H1 (cell line): ENCODE measurements at regions not wholly inside any gene's neighbourhood (a gene's known extent, or its start where the extent isn't known, plus 50 kb on each side); places are given as distances from the start of the nearest gene placed in this dataset.

ENCODE experiments used
- CTCF ChIA-PET: fragments of 300-600 bp; sonication (Branson Sonifier 250); formaldehyde crosslinking; loops from one replicate; lab custom pipeline; 2021; ENCODE audit not compliant: partially characterized antibody; lab: Charles Lee
- POLR2A ChIA-PET: fragments of 300-600 bp; sonication (Branson Sonifier 250); formaldehyde crosslinking; loops from one replicate; lab custom pipeline; 2021; ENCODE audit warnings: inconsistent platforms; ENCODE audit not compliant: partially characterized antibody; lab: Charles Lee
- DNase-seq, 2 experiments: peaks; one replicate each; pipeline versions ENCODE4 v3.0.0 to v3.0.0-alpha.2; 2010 to 2022; ENCODE audit warnings: low spot score in 2 of 2, low read depth in 1 of 2, mixed read lengths in 1 of 2
- FAIRE-seq: peaks from 2 replicates; lab custom pipeline; 2011; peaks lifted over from hg19 to GRCh38; lab: Jason Lieb, UNC
- H2AFZ ChIP-seq: 2 replicates; pipeline ENCODE4 v1.8.1; 2012; ENCODE audit warnings: low read length, inconsistent platforms
- H2AK5ac ChIP-seq: 2 replicates; pipeline ENCODE4 v1.6.1; 2013; ENCODE audit warnings: low read depth, low read length
- H2BK120ac ChIP-seq: replicated peaks from 2 replicates; pipeline ENCODE3; 2013; ENCODE audit warnings: low read depth, low read length, inconsistent platforms
- H2BK12ac ChIP-seq: 2 replicates; pipeline ENCODE4 v1.6.1; 2013; ENCODE audit warnings: low read depth, low read length
- H2BK15ac ChIP-seq: 2 replicates; pipeline ENCODE4 v1.6.1; 2013; ENCODE audit warnings: low read length
- H2BK20ac ChIP-seq: 2 replicates; pipeline ENCODE4 v1.6.1; 2013; ENCODE audit warnings: low read length
- H2BK5ac ChIP-seq: 2 replicates; pipeline ENCODE4 v1.6.1; 2013; ENCODE audit warnings: low read depth, low read length
- H3K14ac ChIP-seq: 2 replicates; pipeline ENCODE4 v1.6.1; 2013; ENCODE audit warnings: inconsistent platforms; ENCODE audit not compliant: insufficient read length
- H3K18ac ChIP-seq: 2 replicates; pipeline ENCODE4 v1.6.1; 2013; ENCODE audit warnings: low read length; ENCODE audit errors: extremely low read depth
- H3K23ac ChIP-seq: 2 replicates; pipeline ENCODE4 v1.6.1; 2013; ENCODE audit warnings: inconsistent platforms; ENCODE audit not compliant: insufficient read length
- H3K23me2 ChIP-seq: 2 replicates; pipeline ENCODE4 v1.6.1; 2013; ENCODE audit warnings: low read depth, low read length
- H3K27ac ChIP-seq: 2 replicates; pipeline ENCODE4 v1.6.1; 2011; ENCODE audit warnings: low read depth, low read length, inconsistent platforms
- H3K27me3 ChIP-seq, 4 experiments: replicated peaks in 1 of 4; 1 replicate in 1 of 4; 2 replicates in 3 of 4; pipeline versions ENCODE4 v1.6.1 to v1.8.1; 2011 to 2013; ENCODE audit warnings: low read length in 3 of 4, mild to moderate bottlenecking in 3 of 4, inconsistent platforms in 2 of 4, mixed read lengths in 2 of 4, moderate library complexity in 1 of 4; ENCODE audit not compliant: control insufficient read depth in 3 of 4, insufficient read depth in 3 of 4; ENCODE audit errors: extremely low read depth in 1 of 4
- H3K36me3 ChIP-seq, 4 experiments: 2 replicates each; pipeline versions ENCODE4 v1.6.1 to v1.8.1; 2011 to 2013; ENCODE audit warnings: mild to moderate bottlenecking in 4 of 4, low read length in 3 of 4, moderate library complexity in 2 of 4, control low read depth in 1 of 4, inconsistent platforms in 1 of 4; ENCODE audit not compliant: insufficient read depth in 4 of 4, control insufficient read depth in 2 of 4
- H3K4ac ChIP-seq: replicated peaks from 2 replicates; pipeline ENCODE3; 2013; ENCODE audit warnings: low read length, low read depth, mixed read lengths, inconsistent platforms; ENCODE audit not compliant: insufficient read length
- H3K4me1 ChIP-seq, 4 experiments: replicated peaks in 1 of 4; 1 replicate in 1 of 4; 2 replicates in 3 of 4; pipeline versions ENCODE4 v1.6.1 to v1.8.1; 2011 to 2013; ENCODE audit warnings: low read length in 3 of 4, inconsistent platforms in 2 of 4, mixed read lengths in 1 of 4; ENCODE audit not compliant: insufficient read depth in 4 of 4, control insufficient read depth in 3 of 4
- H3K4me2 ChIP-seq, 2 experiments: 2 replicates each; pipeline versions ENCODE4 v1.6.1 to v1.8.1; 2011 to 2013; ENCODE audit warnings: low read depth in 2 of 2, low read length in 2 of 2, control low read depth in 1 of 2, inconsistent platforms in 1 of 2, mild to moderate bottlenecking in 1 of 2; ENCODE audit not compliant: insufficient read depth in 1 of 2
- H3K4me3 ChIP-seq, 4 experiments: fragments of 200-600, 300-600 bp in 1 of 4; sonication (generic), shearing (Covaris generic), sonication (Bioruptor Twin) in 1 of 4; 2 replicates each; pipeline versions ENCODE4 v1.5.1 to v1.8.1; 2011 to 2016; ENCODE audit warnings: low read length in 4 of 4, low read depth in 3 of 4, control low read depth in 2 of 4, inconsistent platforms in 2 of 4, mild to moderate bottlenecking in 2 of 4, mixed read lengths in 1 of 4, moderate library complexity in 1 of 4; ENCODE audit not compliant: insufficient read depth in 2 of 4; ENCODE audit errors: extremely low read depth in 1 of 4
- H3K56ac ChIP-seq: replicated peaks from 2 replicates; pipeline ENCODE3; 2013; ENCODE audit warnings: low read depth, mild to moderate bottlenecking, mixed read lengths, low read length, inconsistent platforms; ENCODE audit not compliant: insufficient read length
- H3K79me1 ChIP-seq: 2 replicates; pipeline ENCODE4 v1.6.1; 2013; ENCODE audit warnings: low read depth, low read length, control low read depth
- H3K79me2 ChIP-seq, 2 experiments: 2 replicates each; pipeline versions ENCODE4 v1.6.1 to v1.8.1; 2012 to 2013; ENCODE audit warnings: low read length in 2 of 2, mild to moderate bottlenecking in 2 of 2, inconsistent platforms in 1 of 2; ENCODE audit not compliant: insufficient read depth in 2 of 2, control insufficient read depth in 1 of 2
- H3K9ac ChIP-seq, 4 experiments: replicated peaks in 1 of 4; 1 replicate in 1 of 4; 2 replicates in 3 of 4; pipeline versions ENCODE4 v1.6.1 to v1.8.1; 2011 to 2013; ENCODE audit warnings: low read depth in 3 of 4, low read length in 3 of 4, control low read depth in 2 of 4, mild to moderate bottlenecking in 2 of 4, moderate library complexity in 2 of 4, inconsistent platforms in 1 of 4; ENCODE audit errors: extremely low read depth in 1 of 4
- H3K9me3 ChIP-seq, 2 experiments: 2 replicates each; pipeline versions ENCODE4 v1.6.1 to v1.8.1; 2012 to 2013; ENCODE audit warnings: mild to moderate bottlenecking in 2 of 2, moderate library complexity in 2 of 2, control low read depth in 1 of 2, inconsistent platforms in 1 of 2, low read depth in 1 of 2, low read length in 1 of 2, mixed read lengths in 1 of 2; ENCODE audit not compliant: insufficient read depth in 2 of 2
- H4K20me1 ChIP-seq, 2 experiments: replicated peaks in 1 of 2; 2 replicates each; pipeline versions ENCODE3 to v1.8.1; 2011 to 2013; ENCODE audit warnings: inconsistent platforms in 2 of 2, low read length in 2 of 2, mild to moderate bottlenecking in 1 of 2; ENCODE audit not compliant: insufficient read depth in 2 of 2, control insufficient read depth in 1 of 2
- H4K5ac ChIP-seq: 2 replicates; pipeline ENCODE4 v1.6.1; 2013; ENCODE audit warnings: low read length, low read depth, mixed read lengths, inconsistent platforms; ENCODE audit not compliant: insufficient read length
- H4K8ac ChIP-seq: 2 replicates; pipeline ENCODE4 v1.8.0; 2013; ENCODE audit warnings: mild to moderate bottlenecking, moderate library complexity, low read length, inconsistent platforms; ENCODE audit not compliant: insufficient read depth; ENCODE audit errors: extremely low read depth
- H4K91ac ChIP-seq: replicated peaks from 2 replicates; pipeline ENCODE3; 2013; ENCODE audit warnings: low read length, mixed read lengths, inconsistent platforms; ENCODE audit not compliant: insufficient read length
- BCL11A ChIP-seq, 2 experiments: IDR thresholded peaks; one replicate each; pipeline ENCODE4 v1.6.1; 2011; ENCODE audit warnings: low read depth in 2 of 2, low read length in 2 of 2, mild to moderate bottlenecking in 2 of 2
- CBX8 ChIP-seq: fragments of 300-800, 300-1000 bp; sonication (generic); IDR thresholded peaks from 2 replicates; pipeline ENCODE4 v1.7.1; 2016; ENCODE audit warnings: low read depth, low read length, borderline replicate concordance
- CHD1 ChIP-seq: IDR thresholded peaks from 2 replicates; pipeline ENCODE4 v1.6.1; 2012; ENCODE audit warnings: low read depth, low read length, improper control_type of control experiment
- CHD2 ChIP-seq: IDR thresholded peaks from 2 replicates; pipeline ENCODE4 v1.6.1; 2012; ENCODE audit warnings: low read length, improper control_type of control experiment
- CREB1 ChIP-seq: IDR thresholded peaks from 2 replicates; pipeline ENCODE4 v1.6.1; 2012; ENCODE audit warnings: inconsistent platforms
- CTCF ChIP-seq, 3 experiments: IDR thresholded peaks; 1 replicate in 2 of 3; 2 replicates in 1 of 3; pipeline versions ENCODE4 v1.5.1 to v1.6.1; 2011; ENCODE audit warnings: low read length in 3 of 3, mild to moderate bottlenecking in 3 of 3, inconsistent platforms in 2 of 3, low read depth in 1 of 3, moderate library complexity in 1 of 3; ENCODE audit not compliant: insufficient read depth in 1 of 3; ENCODE audit errors: control extremely low read depth in 1 of 3
- KDM1A ChIP-seq: fragments of 200-600, 300-600 bp; sonication (generic); IDR thresholded peaks from 2 replicates; pipeline ENCODE4 v1.7.1; 2016; ENCODE audit warnings: mild to moderate bottlenecking, low read length, borderline replicate concordance
- NRF1 ChIP-seq: IDR thresholded peaks from 2 replicates; pipeline ENCODE4 v1.6.1; 2011; ENCODE audit warnings: mild to moderate bottlenecking, low read depth, low read length, improper control_type of control experiment
- SAP30 ChIP-seq: fragments of 300-600 bp; sonication (generic); IDR thresholded peaks from 2 replicates; pipeline ENCODE4 v1.7.1; 2012; ENCODE audit warnings: low read length, moderate library complexity, mild to moderate bottlenecking, inconsistent platforms; ENCODE audit not compliant: insufficient read depth, insufficient replicate concordance
- SIX5 ChIP-seq: IDR thresholded peaks from 2 replicates; pipeline ENCODE4 v1.6.1; 2011; ENCODE audit warnings: mild to moderate bottlenecking, low read depth, low read length
- TCF12 ChIP-seq: IDR thresholded peaks from 2 replicates; pipeline ENCODE4 v1.6.1; 2011; ENCODE audit warnings: low read depth, mild to moderate bottlenecking, low read length
- WGBS, 2 experiments: shearing (Covaris generic) in 1 of 2; methylation state at CpG; one replicate each; pipeline versions ENCODE4 v1.1.6 to v1.1.7; 2013 to 2015; ENCODE audit warnings: low lambda C conversion rate in 2 of 2, mixed read lengths in 2 of 2, inconsistent platforms in 1 of 2, low coverage in 1 of 2, missing lambda C conversion rate in 1 of 2; ENCODE audit not compliant: insufficient replicate concordance in 2 of 2, insufficient coverage in 1 of 2, insufficient read length in 1 of 2; ENCODE audit errors: extremely low coverage in 1 of 2, missing lambda C conversion rate in 1 of 2; 5-methylcytosine and 5-hydroxymethylcytosine counted together

- no peak overlapping the region for H2BK12ac ChIP-seq
- no peaks in the 10 kb centered on the region for H3K27me3 ChIP-seq
- H3K4me3 ChIP-seq, result no peak overlapping the region
- no peak for DNase-seq
- no peaks in the 10 kb centered on the region for H4K20me1 ChIP-seq
- ChIA-PET CTCF (no interaction called here), POLR2A (no interaction called here)
- H3K56ac ChIP-seq, result no peak overlapping the region
- H4K5ac ChIP-seq, result no peak overlapping the region
- H3K79me2 ChIP-seq, result no peaks in the 10 kb centered on the region
- H2BK20ac ChIP-seq, result no peak overlapping the region
- no peaks in the 10 kb centered on the region; a peak in 1 of 7 replicates for H3K4me1 ChIP-seq
- no peak overlapping the region for H3K27ac ChIP-seq
- H3K79me1 ChIP-seq, result no peaks in the 10 kb centered on the region
- no peak overlapping the region for H2BK120ac ChIP-seq
- no peak overlapping the region for H2AFZ ChIP-seq
- no peak overlapping the region for H3K4ac ChIP-seq
- H3K18ac ChIP-seq, result no peak overlapping the region
- WGBS, 2 experiments, result 75% methylated on average over 4 of the region's 4 CpGs; no CpG with 5 or more reads in 1 of the 2 experiments
- no peak overlapping the region for H4K8ac ChIP-seq
- H2AK5ac ChIP-seq, result no peak overlapping the region
- no peak overlapping the region for H2BK15ac ChIP-seq
- no peaks in the 10 kb centered on the region for H3K9me3 ChIP-seq
- no peak overlapping the region for H2BK5ac ChIP-seq
- H3K23ac ChIP-seq, result no peak overlapping the region
- no peak overlapping the region for H4K91ac ChIP-seq
- H3K4me2 ChIP-seq, result no peak overlapping the region
- H3K14ac ChIP-seq, result no peak overlapping the region
- no peaks in the 10 kb centered on the region for H3K36me3 ChIP-seq
- H3K23me2 ChIP-seq, result no peaks in the 10 kb centered on the region
- H3K9ac ChIP-seq, result no peak overlapping the region
- no peak for FAIRE-seq
- TF ChIP-seq CTCF (IDR thresholded peaks at IDR 0.05; ENCODE audit: control extremely low read depth in 1 of 3, insufficient read depth in 1 of 3, low read depth in 1 of 3, low read length in 3 of 3) (no peak), SIX5 (no peak), CHD1 (no peak), TCF12 (no peak), NRF1 (no peak), CREB1 (no peak), BCL11A (IDR thresholded peaks at IDR 0.05; ENCODE audit: low read depth in 2 of 2, low read length in 2 of 2) (no peak), CHD2 (no peak), KDM1A (no peak), SAP30 (no peak), CBX8 (no peak)
Observed at GRCh38 chr10:90561666-90562065, 296.2 kb downstream of the HTR7 start.
